GM18505 (cell line): ENCODE measurements at regions not wholly inside any gene's neighbourhood (a gene's known extent, or its start where the extent isn't known, plus 50 kb on each side); places are given as distances from the start of the nearest gene placed in this dataset.

ENCODE experiments used
- ATAC-seq: cut with Tn5 transposase; IDR thresholded peaks from one replicate; pipeline ENCODE4 v1.9.1; 2021; ENCODE audit not compliant: unreplicated experiment
- POLR2A ChIP-seq: IDR thresholded peaks from 4 replicates; pipeline ENCODE4 v1.6.1; 2011; ENCODE audit warnings: borderline replicate concordance; ENCODE audit not compliant: insufficient read depth, insufficient read length; ENCODE audit errors: extremely low read depth

DNA sequence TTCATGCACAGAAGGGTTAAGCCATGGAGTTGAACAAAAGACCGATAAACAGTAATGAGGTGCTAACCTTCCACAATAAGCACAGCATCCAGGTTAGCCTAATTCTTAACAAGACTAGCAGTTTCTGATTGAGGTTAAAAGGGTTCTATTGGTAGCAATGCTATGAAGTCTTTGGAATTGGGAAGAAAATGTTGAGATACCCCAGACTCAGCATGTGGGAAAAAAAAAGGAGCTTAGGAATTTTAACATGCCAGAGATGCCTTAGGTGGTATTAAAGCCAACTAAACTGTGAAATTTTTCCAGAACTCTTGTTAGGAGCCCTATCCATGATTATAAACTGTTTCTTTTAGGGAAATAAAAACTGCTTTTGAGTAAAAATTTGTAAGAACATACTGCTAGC lies 391.7 kb downstream of the GABRG1 start:
- TF ChIP-seq POLR2A = no peak
- ATAC-seq = no peak

DNA sequence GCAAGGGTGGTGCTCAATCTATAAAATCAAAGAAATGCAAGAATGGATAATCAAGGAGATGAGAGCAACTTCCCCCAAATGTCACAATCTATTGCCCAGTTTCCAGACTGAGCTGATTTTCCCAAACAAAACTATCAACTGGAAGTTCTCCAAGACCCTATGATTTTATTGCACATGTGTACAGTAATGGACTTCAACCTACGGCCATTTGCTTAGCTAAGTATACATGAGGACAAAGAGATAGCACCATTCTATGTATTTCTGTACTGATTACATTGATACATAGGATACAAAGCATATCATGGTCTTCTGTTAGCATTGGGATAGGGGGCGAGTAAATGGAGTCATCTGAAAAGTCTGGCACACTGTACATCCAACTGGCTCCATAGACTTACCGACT lies 407.8 kb downstream of the GABRG1 start:
- TF ChIP-seq POLR2A = no peak
- no peak for ATAC-seq

DNA sequence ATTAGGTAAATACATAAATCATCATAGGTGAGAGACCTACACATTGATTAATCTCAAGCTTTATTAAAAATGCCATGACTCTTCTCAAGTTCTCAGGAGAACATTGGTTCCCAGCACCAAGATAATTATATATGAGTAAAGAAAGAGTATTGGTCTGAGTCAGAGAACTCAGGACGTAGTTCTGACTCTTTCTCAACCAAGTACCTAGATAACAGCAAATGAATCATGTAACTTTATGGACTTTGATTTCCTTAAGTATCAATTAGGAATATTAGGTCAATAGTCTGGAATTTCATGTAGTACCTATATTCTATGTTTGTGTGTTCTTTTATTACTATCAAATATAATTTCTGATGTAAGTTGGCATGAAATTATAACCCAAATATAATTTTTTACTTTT lies 409.9 kb downstream of the GABRG1 start:
- no peak for ATAC-seq

DNA sequence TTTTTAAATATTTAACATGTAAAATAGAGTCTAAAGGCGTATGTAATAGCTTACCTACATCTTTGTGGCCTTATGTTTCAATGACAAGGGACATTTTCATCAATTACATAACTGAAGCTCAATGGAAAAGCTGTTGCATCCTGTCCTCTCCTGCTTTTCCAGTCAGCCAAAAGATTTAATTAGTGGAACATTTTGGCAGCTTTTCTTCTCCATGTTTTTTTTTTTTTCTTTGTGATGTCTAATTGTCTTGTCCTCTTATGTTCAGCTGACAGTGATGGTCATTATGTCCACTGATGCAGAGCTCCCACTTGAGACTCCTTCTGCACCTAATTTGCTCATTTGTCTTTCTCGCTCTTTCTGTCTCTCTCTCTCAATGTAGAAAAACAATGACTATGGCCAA lies 422.2 kb downstream of the GABRG1 start:
- TF ChIP-seq POLR2A = no peak
- no peak for ATAC-seq

More for the DNA sequence above, 409.9 kb downstream of the GABRG1 start:
- no peak for TF ChIP-seq POLR2A

DNA sequence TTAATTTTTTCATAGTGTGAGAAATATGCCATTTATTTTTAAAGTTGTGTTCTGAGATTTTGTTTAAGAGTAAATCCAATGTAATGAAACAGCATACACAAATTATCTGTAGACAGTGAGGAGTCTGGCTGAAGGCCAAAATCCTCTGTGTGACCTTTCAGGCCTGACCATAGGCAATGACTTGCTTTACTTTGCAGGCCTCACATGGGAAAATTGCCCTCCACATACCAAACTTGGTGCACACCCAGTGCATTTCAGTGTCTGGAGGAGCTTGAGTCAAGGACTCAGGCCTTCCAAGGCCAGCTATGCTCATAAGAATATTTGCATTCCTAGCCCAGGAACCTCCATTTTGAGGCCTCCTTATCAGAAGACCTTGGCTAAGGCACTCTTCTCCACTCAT lies 430.1 kb downstream of the GABRG1 start:
- no peak for TF ChIP-seq POLR2A
- no peak for ATAC-seq

DNA sequence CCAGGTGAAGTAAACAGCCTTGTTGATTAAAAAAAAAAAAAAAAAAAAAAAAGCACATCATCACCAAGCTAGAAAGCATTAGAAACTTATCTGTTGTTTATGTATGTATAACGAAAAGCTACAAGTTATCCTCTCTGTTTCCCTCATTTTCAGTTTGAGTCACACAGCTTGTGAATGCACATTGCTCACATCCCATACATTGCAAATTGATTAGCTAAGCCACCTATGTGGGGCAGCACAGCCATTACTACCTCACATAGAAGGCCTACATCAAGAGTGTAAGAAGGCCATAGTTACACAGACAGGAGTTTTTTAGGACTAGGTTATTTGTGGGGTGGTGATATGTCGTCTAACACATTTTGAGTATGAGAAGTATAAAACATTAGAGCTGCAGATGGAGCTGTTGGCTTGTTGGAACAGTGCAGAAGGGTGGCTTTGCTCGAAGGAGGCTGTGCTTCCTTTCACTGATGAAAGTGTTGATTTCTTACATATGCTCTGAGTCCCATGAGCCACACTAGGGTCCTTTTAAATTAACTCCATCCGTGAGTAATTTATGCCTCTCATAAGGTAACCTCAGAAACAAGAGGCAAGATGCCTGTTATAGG lies 431.6 kb downstream of the GABRG1 start:
- no peak for TF ChIP-seq POLR2A
- no peak for ATAC-seq

DNA sequence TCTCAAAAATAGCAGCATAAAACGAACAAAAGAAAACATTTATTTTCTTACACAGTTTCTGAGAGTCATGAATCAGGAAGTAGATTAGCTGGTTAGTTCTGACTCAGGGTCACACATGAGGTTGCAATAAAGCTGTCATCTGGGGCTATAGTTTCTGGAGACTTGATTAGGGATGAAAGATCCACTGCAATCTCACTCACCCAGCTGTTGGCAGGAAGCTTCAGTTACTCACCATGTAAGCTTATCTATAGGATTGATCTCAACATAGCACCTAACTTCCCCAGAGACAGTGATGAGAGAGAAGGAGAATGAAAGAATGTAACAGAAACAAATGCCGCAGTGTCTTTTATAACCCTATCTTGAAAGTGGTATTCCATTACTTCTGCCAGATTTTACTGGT lies 435.5 kb downstream of the GABRG1 start:
- no peak for TF ChIP-seq POLR2A
- no peak for ATAC-seq

DNA sequence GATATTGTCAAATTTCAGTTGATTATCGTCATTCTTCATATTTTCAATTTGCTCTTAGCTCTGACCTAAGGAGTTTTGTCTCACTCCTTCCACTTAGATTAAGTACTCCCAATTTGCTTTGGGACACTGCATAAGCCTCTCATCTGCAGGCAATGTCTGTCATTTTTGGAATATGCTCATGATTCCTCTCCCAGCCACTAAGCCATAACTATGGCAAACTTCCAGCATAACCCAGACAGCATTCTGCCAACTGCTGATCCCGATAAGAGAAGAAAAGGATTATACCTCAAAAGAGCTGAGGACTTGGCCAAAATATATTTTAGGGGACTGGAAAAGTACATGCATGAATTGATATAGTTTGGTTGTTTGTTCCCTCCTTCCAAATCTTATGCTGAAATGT lies 444.4 kb downstream of the GABRG1 start:
- ATAC-seq = no peak
- TF ChIP-seq POLR2A = no peak

- no peak for TF ChIP-seq POLR2A
- no peak for ATAC-seq
These were observed 455.7 kb downstream of the GABRG1 start for GRCh38 chr4:45668128-45668527.

DNA sequence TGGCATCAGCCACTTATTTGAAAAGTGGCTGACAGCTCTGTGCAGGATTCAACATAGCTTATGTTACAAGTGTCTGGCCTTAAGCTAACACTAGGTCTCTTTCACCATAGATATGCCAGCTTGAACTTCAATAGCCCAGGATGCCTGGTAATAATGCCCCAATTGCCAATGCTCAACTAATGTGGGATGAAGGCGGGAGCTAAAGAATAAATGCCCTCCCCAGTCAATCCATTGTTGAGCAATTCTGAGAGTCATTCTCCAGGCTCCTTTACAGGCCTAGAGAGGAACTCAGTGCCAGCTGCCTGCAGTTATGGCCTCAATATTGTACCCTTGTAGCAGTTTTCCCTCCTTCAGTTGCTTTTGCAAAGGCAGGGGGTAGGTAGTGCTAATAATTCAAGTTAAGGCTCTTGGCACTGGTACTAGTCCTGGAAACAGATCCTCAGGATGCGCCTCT lies 460.2 kb downstream of the GABRG1 start:
- no peak for ATAC-seq
- TF ChIP-seq POLR2A = no peak

GRCh38 chr4:45663003-45663402 lies 460.9 kb downstream of the GABRG1 start:
- no peak for TF ChIP-seq POLR2A

GRCh38 chr4:45661893-45662292 lies 462.0 kb downstream of the GABRG1 start:
- ATAC-seq = no peak
- TF ChIP-seq POLR2A = no peak

More at GRCh38 chr4:45663003-45663402, 460.9 kb downstream of the GABRG1 start:
- no peak for ATAC-seq

DNA sequence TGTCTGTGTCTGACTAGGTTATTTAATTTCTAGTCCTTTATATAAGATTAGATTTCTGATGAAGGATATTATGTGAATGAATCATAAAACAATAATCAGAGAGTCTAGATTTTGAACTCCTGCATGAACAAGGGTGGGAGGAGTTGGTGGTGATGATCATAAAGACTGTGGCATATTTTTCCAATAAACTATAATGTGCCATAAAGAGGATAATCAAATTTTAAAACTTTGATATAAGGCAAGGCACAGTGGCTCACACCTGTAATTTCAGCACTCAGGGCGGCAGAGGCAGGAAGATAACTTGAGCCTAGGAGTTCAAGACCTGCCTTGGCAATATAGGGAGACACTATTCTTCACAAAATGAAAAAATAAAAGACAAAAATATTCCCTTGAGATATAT lies 473.3 kb downstream of the GABRG1 start:
- no peak for ATAC-seq
- no peak for TF ChIP-seq POLR2A

- ATAC-seq = no peak
- no peak for TF ChIP-seq POLR2A
These were observed 475.0 kb downstream of the GABRG1 start for GRCh38 chr4:45648846-45649245.

DNA sequence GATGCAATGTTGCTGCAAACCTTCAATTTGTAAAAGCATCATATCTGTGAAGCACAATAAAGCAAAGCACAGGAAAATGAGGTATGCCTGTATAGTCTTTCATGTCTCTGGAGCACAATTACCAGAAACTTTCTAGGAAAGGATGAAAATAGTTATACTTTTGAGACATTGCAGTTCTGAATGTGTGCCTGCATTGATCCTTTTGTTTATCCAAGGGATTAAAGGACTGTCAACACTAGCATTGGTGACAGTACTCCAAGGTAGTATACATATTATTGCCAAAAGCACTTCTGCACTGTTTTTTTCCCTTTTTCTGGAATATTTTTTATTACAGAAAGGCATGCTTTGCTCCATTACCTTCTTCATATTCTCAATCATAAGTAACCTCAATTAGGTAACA lies 476.0 kb downstream of the GABRG1 start:
- TF ChIP-seq POLR2A = no peak
- ATAC-seq = no peak
